RWPE1 (cell line): ENCODE measurements at regions not wholly inside any gene's neighbourhood (a gene's known extent, or its start where the extent isn't known, plus 50 kb on each side); places are given as distances from the start of the nearest gene placed in this dataset.

Experiments
- CTCF ChIA-PET: fragments of 350-600 bp; sonication (Branson Sonifier 250); formaldehyde crosslinking; extraction: SDS; loops from one replicate; lab custom pipeline; 2021; lab: Yijun Ruan, JAX
- POLR2A ChIA-PET: fragments of 400-600 bp; formaldehyde crosslinking; extraction: SDS; loops from one replicate; lab custom pipeline; 2020; ENCODE audit warnings: antibody characterized with exemption; ENCODE audit not compliant: low non-redundant PET; lab: Yijun Ruan, JAX
- DNase-seq: peaks from one replicate; pipeline ENCODE4 v3.0.0; 2012; ENCODE audit warnings: low spot score
- H3K27ac ChIP-seq: fragments of 450-650 bp; 2 replicates; pipeline ENCODE4 v1.5.1; 2017
- CTCF ChIP-seq: fragments of 450-650 bp; conservative IDR thresholded peaks from 2 replicates; pipeline ENCODE4 v1.5.1; 2017; ENCODE audit warnings: low read depth, mild to moderate bottlenecking

DNA sequence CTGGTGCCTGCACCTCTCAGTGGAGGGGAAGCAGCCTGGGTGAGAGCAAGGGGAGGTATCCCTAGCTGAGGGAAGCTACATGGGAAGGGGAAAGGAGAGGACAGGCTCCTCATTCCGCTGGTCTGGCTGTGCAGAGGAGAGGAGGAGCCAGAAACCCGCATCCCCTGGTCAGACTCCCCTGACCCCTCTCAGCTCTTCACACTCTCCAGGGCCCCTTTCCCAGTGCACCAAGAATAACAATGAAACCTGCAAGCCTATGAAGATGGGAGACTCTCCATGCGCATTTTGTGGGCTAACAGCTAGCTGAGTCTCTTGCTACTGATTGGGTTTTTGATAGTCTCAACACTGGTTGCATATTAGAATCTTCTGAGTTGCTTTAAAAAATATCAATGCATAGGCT is 319.9 kb upstream of the COBL start:
- ChIA-PET POLR2A (no interaction called here), CTCF (interaction anchor here (0.5 to 0.6 kb wide), 2 partner anchors 560 to 1540 kb away, joined by 4 read pairs; no protein-coding TSS in a partner anchor)
- no peak for DNase-seq
- no peak overlapping the region for H3K27ac ChIP-seq
- TF ChIP-seq CTCF = no peak

- no peak for DNase-seq
- TF ChIP-seq CTCF = no peak
- ChIA-PET POLR2A (no interaction called here), CTCF (interaction anchor here (0.8 kb wide), 1 partner anchor 457 kb away, joined by 3 read pairs; no protein-coding TSS in a partner anchor)
- H3K27ac ChIP-seq = no peak overlapping the region
These were observed 319.2 kb upstream of the COBL start for GRCh38 chr7:51635775-51636174.

DNA sequence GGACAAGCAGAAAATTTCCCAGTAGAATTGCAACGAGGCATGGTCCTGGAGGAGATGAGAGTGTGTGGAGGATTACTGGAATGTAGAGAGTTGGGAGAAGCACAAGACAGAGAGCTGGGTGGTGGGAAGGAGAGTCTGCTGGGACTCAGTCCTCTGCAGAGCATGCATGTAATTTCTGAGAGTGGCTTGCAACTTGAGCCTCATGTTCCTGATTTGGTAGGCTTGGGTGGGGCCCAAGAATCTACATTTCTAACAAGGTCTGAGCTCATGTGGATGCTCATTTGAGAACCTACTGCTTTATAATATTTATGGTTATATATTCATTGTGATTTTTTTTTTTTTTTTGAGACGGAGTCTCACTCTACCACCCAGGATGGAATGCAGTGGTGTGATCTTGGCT is 317.9 kb upstream of the COBL start:
- CTCF ChIA-PET = no interaction called here
- DNase-seq = no peak
- H3K27ac ChIP-seq = no peak overlapping the region
- POLR2A ChIA-PET = no interaction called here
- no peak for TF ChIP-seq CTCF

GRCh38 chr7:51634025-51634424 is 317.4 kb upstream of the COBL start:
- H3K27ac ChIP-seq = no peak overlapping the region
- TF ChIP-seq CTCF = no peak
- ChIA-PET CTCF (no interaction called here), POLR2A (no interaction called here)
- no peak for DNase-seq

DNA sequence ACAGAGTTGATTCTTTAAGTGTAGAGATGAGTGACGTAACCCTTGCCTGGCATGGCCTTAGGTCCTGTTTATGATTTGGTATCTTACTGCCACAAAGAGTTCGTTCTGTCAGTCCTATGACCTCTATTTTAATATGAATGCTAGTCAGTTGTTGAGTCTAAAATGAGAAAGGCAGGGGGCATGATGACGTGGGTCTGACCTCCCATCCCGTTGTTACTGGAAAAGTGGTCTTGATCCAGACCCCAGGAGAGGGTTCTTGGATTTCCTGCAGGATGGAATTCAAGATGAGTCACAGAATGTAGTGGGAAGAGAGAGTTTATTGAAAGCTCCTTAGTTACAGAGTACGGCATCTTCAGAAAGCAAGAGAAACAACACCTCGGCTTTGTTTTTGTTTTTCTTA is 317.0 kb upstream of the COBL start:
- H3K27ac ChIP-seq = no peak overlapping the region
- no peak for TF ChIP-seq CTCF
- POLR2A ChIA-PET = no interaction called here
- DNase-seq = no peak
- CTCF ChIA-PET = no interaction called here

DNA sequence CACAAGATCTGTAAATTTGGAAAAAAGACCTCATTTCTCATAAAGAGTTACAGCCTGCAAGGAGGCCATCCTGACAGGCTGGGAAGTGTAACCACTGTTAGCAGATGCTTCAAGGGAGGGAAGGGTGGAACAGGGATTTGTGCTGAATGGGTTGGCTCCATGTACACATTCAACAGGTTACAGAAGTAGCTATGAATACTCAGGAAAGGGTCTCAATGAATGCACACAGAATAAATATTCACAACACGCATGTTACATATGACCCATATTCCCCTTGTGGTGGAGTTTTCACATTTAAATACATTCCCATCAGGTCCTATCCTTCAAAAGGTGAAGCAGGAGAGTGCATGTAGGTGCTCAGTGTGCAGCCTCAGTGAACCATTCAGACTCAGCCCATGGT is 316.4 kb upstream of the COBL start:
- H3K27ac ChIP-seq = no peak overlapping the region
- POLR2A ChIA-PET = no interaction called here
- CTCF ChIA-PET = no interaction called here
- DNase-seq = no peak
- no peak for TF ChIP-seq CTCF

- POLR2A ChIA-PET = no interaction called here
- CTCF ChIA-PET = no interaction called here
- DNase-seq = no peak
- no peak overlapping the region for H3K27ac ChIP-seq
- TF ChIP-seq CTCF = no peak
These were observed 314.3 kb upstream of the COBL start for GRCh38 chr7:51630933-51631332.
